Upper lobe of left lung (tissue), 6 donors: ENCODE measurements at regions not wholly inside any gene's neighbourhood (a gene's known extent, or its start where the extent isn't known, plus 50 kb on each side); places are given as distances from the start of the nearest gene placed in this dataset.
"Not testable (repeated sequence)": the region's sequence is repeated elsewhere in the genome, so short reads cannot be mapped to it uniquely, and the experiment has no call there.

Source experiments
- ATAC-seq, 2 donors: fragments of 200-7000 bp; cut with Tn5 transposase; one replicate each; pipeline ENCODE4 v1.9.1; 2022; ENCODE audit warnings: mild to moderate bottlenecking in 2 of 2, moderate library complexity in 2 of 2; ENCODE audit not compliant: low FRiP score in 2 of 2
- DNase-seq, 2 donors: peaks; one replicate each; pipeline ENCODE4 v3.0.0-alpha.2; 2019 to 2020
- H3K27ac ChIP-seq, 4 donors: fragments of 200-600 bp; sonication (generic); one replicate each; pipeline ENCODE4 v1.5.1; 2016 to 2019
- H3K27me3 ChIP-seq, 4 donors: fragments of 200-600 bp; sonication (generic); one replicate each; pipeline ENCODE4 v1.5.1; 2017 to 2019
- H3K36me3 ChIP-seq, 4 donors: fragments of 200-600 bp; sonication (generic); one replicate each; pipeline ENCODE4 v1.5.1; 2016 to 2019
- H3K4me1 ChIP-seq, 4 donors: fragments of 200-600 bp; sonication (generic); one replicate each; pipeline ENCODE4 v1.5.1; 2018 to 2019
- H3K4me3 ChIP-seq, 4 donors: fragments of 200-600 bp; sonication (generic); one replicate each; pipeline ENCODE4 v1.5.1; 2017 to 2019; ENCODE audit warnings: mild to moderate bottlenecking in 2 of 4, moderate library complexity in 1 of 4
- H3K9me3 ChIP-seq, 4 donors: fragments of 200-600 bp; sonication (generic); one replicate each; pipeline ENCODE4 v1.5.1; 2018 to 2019
- EP300 ChIP-seq, 4 donors: sonication (generic); formaldehyde crosslinking; IDR thresholded peaks; one replicate each; pipeline ENCODE4 v1.5.1; 2017; ENCODE audit warnings: antibody characterized with exemption in 4 of 4, control low read depth in 2 of 4
- POLR2A ChIP-seq, 4 donors: fragments of 450-650 bp; IDR thresholded peaks; one replicate each; pipeline ENCODE4 v1.5.1; 2016 to 2017; ENCODE audit warnings: antibody characterized with exemption in 4 of 4, mild to moderate bottlenecking in 2 of 4
- POLR2AphosphoS5 ChIP-seq, 2 donors: sonication (generic); formaldehyde crosslinking; IDR thresholded peaks; one replicate each; pipeline ENCODE4 v1.5.1; 2017; ENCODE audit warnings: antibody characterized with exemption in 2 of 2
- WGBS, 2 donors: methylation state at CpG; one replicate each; pipeline ENCODE4 v1.1.5; 2017 to 2018; 5-methylcytosine and 5-hydroxymethylcytosine counted together
- TF ChIP-seq, protein P1 (sequence below), 6 experiments: fragments of 450-650 bp in 4 of 6; fragments of 200-600 bp in 2 of 6; sonication (generic) in 2 of 6; IDR thresholded peaks; one replicate each; pipeline ENCODE4 v1.5.1; 2016 to 2019; ENCODE audit warnings: antibody characterized with exemption in 6 of 6
- donor health status: DM: no; HTN: no; CAD: no; lungs with moderate emphysema.
- donor health status: DM: no; HTN: yes; CAD: no; lungs with severe emphysema.

DNA sequence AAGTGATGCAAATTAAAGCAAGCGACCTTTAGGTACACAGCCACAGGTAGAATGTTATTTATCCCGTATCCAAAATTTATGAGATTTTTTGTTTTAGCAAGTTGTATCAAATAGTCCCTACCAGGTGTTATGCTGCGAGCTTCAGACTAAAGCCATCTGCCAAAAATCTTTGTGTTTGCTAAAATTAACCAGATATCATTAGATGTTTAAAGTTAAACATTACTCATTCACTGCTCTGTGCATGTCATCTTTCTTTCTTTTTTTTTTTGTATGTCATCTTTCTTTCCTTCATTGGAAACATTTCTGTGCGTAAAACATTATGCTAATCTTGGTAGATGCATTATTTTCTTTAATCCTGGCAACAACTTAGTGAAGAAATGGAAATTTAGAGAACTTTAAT lies 173.1 kb downstream of the FHIP1A start:
- no peaks in the 10 kb centered on the region for H3K36me3 ChIP-seq
- TF ChIP-seq EP300 (IDR thresholded peaks at IDR 0.05) (no peak), POLR2AphosphoS5 (IDR thresholded peaks at IDR 0.05) (no peak), POLR2A (IDR thresholded peaks at IDR 0.05) (no peak)
- TF ChIP-seq, protein P1, sequence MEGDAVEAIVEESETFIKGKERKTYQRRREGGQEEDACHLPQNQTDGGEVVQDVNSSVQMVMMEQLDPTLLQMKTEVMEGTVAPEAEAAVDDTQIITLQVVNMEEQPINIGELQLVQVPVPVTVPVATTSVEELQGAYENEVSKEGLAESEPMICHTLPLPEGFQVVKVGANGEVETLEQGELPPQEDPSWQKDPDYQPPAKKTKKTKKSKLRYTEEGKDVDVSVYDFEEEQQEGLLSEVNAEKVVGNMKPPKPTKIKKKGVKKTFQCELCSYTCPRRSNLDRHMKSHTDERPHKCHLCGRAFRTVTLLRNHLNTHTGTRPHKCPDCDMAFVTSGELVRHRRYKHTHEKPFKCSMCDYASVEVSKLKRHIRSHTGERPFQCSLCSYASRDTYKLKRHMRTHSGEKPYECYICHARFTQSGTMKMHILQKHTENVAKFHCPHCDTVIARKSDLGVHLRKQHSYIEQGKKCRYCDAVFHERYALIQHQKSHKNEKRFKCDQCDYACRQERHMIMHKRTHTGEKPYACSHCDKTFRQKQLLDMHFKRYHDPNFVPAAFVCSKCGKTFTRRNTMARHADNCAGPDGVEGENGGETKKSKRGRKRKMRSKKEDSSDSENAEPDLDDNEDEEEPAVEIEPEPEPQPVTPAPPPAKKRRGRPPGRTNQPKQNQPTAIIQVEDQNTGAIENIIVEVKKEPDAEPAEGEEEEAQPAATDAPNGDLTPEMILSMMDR (IDR thresholded peaks at IDR 0.05) = no peak
- ATAC-seq (no peak), DNase-seq (no peak)
- 87 to 93% methylated on average over 4 of the region's 4 CpGs for WGBS, 2 donors
- no peaks in the 10 kb centered on the region for H3K4me1 ChIP-seq
- H3K27ac ChIP-seq = no peak overlapping the region
- H3K9me3 ChIP-seq = no peaks in the 10 kb centered on the region
- H3K27me3 ChIP-seq = no peaks in the 10 kb centered on the region
- H3K4me3 ChIP-seq = no peak overlapping the region

DNA sequence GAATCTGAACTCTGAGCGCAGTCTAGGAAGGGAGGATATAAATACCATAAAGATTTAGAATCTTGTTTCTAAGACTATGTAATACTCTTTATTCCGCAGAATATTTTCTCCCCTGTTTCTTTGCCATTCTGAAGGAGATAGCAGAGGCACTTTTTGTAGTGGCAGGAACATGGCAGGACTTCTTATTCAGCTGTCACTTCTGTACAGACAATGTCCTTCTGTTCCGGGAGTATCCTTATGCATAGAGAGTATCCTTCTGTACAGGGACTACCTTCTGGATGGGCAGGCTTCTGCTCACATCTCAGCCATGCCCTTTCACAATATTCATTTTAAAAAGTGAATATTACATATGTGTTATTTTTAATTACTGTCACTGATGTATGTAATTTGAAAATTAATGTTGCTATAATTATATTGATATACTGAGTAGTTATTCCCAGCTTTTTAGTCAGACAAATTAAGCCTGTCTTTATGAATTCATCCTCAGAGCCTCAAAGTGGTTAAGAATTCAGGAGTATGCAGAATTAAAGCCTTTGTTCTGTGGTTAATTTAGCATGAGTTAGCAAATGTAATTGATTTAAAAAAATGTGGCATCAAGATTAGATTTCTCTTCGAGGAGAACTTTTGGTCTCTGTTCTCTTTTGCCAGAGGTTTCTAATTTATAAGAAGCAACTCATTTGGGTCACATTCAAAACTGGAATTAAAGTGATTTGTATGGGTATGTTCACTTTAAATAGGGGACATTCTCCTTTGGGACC lies 174.4 kb downstream of the FHIP1A start:
- 89% methylated on average over 4 of the region's 4 CpGs for WGBS, 2 donors
- DNase-seq (no peak), ATAC-seq (no peak)
- H3K9me3 ChIP-seq = no peaks in the 10 kb centered on the region
- TF ChIP-seq POLR2AphosphoS5 (IDR thresholded peaks at IDR 0.05) (no peak), EP300 (IDR thresholded peaks at IDR 0.05) (no peak), POLR2A (IDR thresholded peaks at IDR 0.05) (no peak)
- TF ChIP-seq, protein P1 (IDR thresholded peaks at IDR 0.05) = no peak
- no peak overlapping the region for H3K4me3 ChIP-seq
- H3K27ac ChIP-seq = no peak overlapping the region
- no peaks in the 10 kb centered on the region for H3K4me1 ChIP-seq
- no peaks in the 10 kb centered on the region for H3K36me3 ChIP-seq
- no peaks in the 10 kb centered on the region for H3K27me3 ChIP-seq

DNA sequence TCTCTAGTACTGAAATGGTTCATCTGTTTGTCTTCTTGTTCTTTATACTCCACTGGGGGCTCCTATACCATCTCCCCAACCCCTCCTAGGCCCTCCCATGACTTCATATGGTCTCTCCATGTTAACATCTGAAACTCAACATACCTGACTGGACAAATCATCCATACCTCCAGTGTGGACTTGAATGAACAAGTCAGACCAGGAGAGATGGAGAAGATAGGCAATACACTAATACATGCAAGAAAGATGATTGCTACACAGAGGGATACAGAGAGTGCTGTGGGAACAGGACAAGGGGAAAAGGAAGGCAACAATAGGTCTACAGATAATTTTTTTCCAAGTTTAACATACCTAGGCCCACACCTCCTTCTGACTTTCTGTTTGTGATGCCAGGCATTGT lies 175.1 kb downstream of the FHIP1A start:
- Histone ChIP-seq H3K27me3 (no peaks in the 10 kb centered on the region), H3K36me3 (no peaks in the 10 kb centered on the region), H3K4me1 (no peaks in the 10 kb centered on the region), H3K4me3 (no peak overlapping the region), H3K27ac (no peak overlapping the region), H3K9me3 (no peaks in the 10 kb centered on the region)
- no peak for DNase-seq
- TF ChIP-seq POLR2AphosphoS5 (IDR thresholded peaks at IDR 0.05) (no peak), EP300 (IDR thresholded peaks at IDR 0.05) (no peak), POLR2A (IDR thresholded peaks at IDR 0.05) (no peak)
- TF ChIP-seq, protein P1 (IDR thresholded peaks at IDR 0.05) = no peak
- ATAC-seq = no peak

DNA sequence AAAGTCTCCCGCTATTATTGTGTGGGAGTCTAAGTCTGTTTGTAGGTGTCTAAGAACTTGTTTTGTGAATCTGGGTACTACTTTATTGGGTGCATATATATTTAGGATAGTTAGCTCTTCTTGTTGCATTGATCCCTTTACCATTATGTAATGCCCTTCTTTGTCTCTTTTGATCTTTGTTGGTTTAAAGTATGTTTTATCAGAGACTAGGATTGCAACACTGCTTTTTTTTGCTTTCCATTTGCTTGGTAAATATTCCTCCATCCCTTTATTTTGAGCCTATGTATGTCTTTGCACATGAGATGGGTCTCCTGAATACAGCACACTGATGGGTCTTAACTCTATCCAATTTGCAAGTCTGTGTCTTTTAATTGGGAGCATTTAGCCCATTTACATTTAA lies 165.2 kb downstream of the GATB start:
- H3K36me3 ChIP-seq, H3K27ac ChIP-seq, H3K9me3 ChIP-seq, ATAC-seq, H3K4me3 ChIP-seq, H3K27me3 ChIP-seq, DNase-seq, H3K4me1 ChIP-seq: not testable (repeated sequence)
- WGBS, 2 donors = 100% methylated on average over 1 of the region's 1 CpG

DNA sequence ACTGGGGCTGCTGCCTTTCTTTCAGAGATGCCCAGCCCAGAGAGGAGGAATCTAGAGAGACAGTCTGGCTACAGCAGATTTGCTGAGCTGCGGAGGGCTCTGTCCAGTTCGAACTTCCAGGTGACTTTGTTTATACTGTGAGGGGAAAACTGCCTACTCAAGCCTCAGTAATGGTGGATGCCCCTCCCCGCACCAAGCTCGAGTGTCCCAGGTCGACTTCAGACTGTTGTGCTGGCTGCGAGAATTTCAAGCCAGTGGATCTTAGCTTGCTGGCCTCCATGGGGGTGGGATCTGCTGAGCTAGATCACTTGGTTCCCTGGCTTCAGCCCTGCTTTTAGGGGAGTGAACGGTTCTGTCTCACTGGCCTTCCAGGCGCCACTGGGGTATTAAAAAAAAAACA lies 163.1 kb downstream of the GATB start:
- not testable (repeated sequence) for DNase-seq, H3K4me3 ChIP-seq, H3K27me3 ChIP-seq, H3K4me1 ChIP-seq, ATAC-seq, H3K36me3 ChIP-seq, H3K9me3 ChIP-seq, H3K27ac ChIP-seq
- 81% methylated on average over 6 to 8 of the region's 8 CpGs for WGBS, 2 donors

DNA sequence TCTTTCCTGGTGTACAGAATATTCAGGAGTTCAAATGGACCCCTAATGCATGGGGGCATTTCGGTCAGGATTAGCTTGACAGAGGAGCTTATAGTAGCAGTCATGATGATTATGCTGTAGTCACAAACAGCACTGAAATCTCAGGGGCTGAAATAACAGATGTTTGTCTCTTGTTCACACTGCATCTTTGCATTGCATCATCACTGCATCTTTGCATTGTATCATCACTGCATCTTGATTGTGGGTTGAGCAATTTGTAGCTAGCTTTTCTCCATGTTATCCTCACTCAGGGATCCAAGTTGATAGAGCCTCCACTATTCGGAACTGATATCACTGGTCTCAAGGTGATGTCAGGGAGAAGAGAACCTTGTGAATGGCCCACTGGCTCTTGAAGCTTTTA lies 160.9 kb downstream of the GATB start:
- TF ChIP-seq, protein P1 (IDR thresholded peaks at IDR 0.05) = no peak
- WGBS, 2 donors = 91 to 100% methylated on average over 2 of the region's 2 CpGs

More for the DNA sequence above, 160.9 kb downstream of the GATB start:
- Histone ChIP-seq H3K36me3 (no peaks in the 10 kb centered on the region), H3K4me3 (no peak overlapping the region), H3K9me3 (no peaks in the 10 kb centered on the region), H3K27me3 (no peaks in the 10 kb centered on the region), H3K27ac (no peak overlapping the region), H3K4me1 (no peaks in the 10 kb centered on the region)
- no peak for ATAC-seq
- no peak for DNase-seq
